ENCODE measurements at regions not wholly inside any gene's neighbourhood (a gene's known extent, or its start where the extent isn't known, plus 50 kb on each side); places are given as distances from the start of the nearest gene placed in this dataset.

GRCh38 chr2:128618642-128619041 lies 300.0 kb upstream of the HS6ST1 start:
- TF ChIP-seq CTCF (IDR thresholded peaks at IDR 0.05; ENCODE audit: low read depth, low read length, poor library complexity, severe bottlenecking): no peak
- TF ChIP-seq EZH2phosphoT487 (IDR thresholded peaks at IDR 0.05; ENCODE audit: borderline replicate concordance, low read length): no peak

Measured in DOHH2 (cell line).